ENCODE measurements at regions not wholly inside any gene's neighbourhood (a gene's known extent, or its start where the extent isn't known, plus 50 kb on each side); places are given as distances from the start of the nearest gene placed in this dataset.

- Histone ChIP-seq H3K4ac (ENCODE audit: low read depth, low read length) (no peak overlapping the region), H2AFZ (ENCODE audit: insufficient read depth, low read length, poor library complexity) (no peak overlapping the region)
These were observed 932.2 kb downstream of the NLGN4Y start for GRCh38 chrY:15456491-15456890.

GRCh38 chrY:15457682-15458081 is 933.4 kb downstream of the NLGN4Y start:
- Histone ChIP-seq H3K79me2 (ENCODE audit: control insufficient read depth, insufficient read depth, low read length, poor library complexity) (no peaks in the 10 kb centered on the region), H3K79me1 (ENCODE audit: low read length) (no peaks in the 10 kb centered on the region), H3K4me3 (ENCODE audit: low read depth, low read length) (no peak overlapping the region), H3K4ac (ENCODE audit: low read depth, low read length) (no peak overlapping the region), H2BK12ac (ENCODE audit: low read length) (no peak overlapping the region), H2AFZ (ENCODE audit: insufficient read depth, low read length, poor library complexity) (no peak overlapping the region), H3K36me3 (ENCODE audit: control insufficient read depth in 1 of 2, insufficient read depth in 2 of 2, low read length in 2 of 2) (no peaks in the 10 kb centered on the region), H3K23ac (ENCODE audit: low read length) (no peak overlapping the region), H3K4me2 (ENCODE audit: low read length) (no peak overlapping the region), H4K91ac (ENCODE audit: low read depth, low read length) (no peak overlapping the region), H3K14ac (ENCODE audit: low read length) (no peak overlapping the region), H3K27me3 (ENCODE audit: insufficient read depth, low read length) (no peaks in the 10 kb centered on the region), H3K27ac (ENCODE audit: low read depth, low read length) (no peak overlapping the region), H3K4me1 (ENCODE audit: control insufficient read depth in 1 of 2, insufficient read depth in 2 of 2, low read length in 2 of 2) (peaks cover 0 to 4% of the 10 kb centered on the region in 2 experiments), H2BK5ac (ENCODE audit: low read depth, low read length, poor library complexity) (no peak overlapping the region), H3K9me3 (ENCODE audit: insufficient read depth, low read depth, low read length) (peaks cover 8% of the 10 kb centered on the region), H4K12ac (ENCODE audit: low read depth, low read length) (no peak overlapping the region), H2BK120ac (ENCODE audit: insufficient read depth, low read length, poor library complexity) (no peak overlapping the region), H2AK5ac (ENCODE audit: low read length) (no peak overlapping the region), H4K8ac (ENCODE audit: low read depth, low read length) (no peak overlapping the region), H3K18ac (ENCODE audit: low read length) (no peak overlapping the region), H3K9ac (ENCODE audit: low read length) (no peak overlapping the region)
- no CpG with 5 or more reads among the region's 3 CpGs for WGBS (ENCODE audit: extremely low coverage, insufficient coverage, insufficient read length)
- no peak for DNase-seq

More at GRCh38 chrY:15456491-15456890, 932.2 kb downstream of the NLGN4Y start:
- no peaks in the 10 kb centered on the region for H3K36me3 ChIP-seq (ENCODE audit: control insufficient read depth in 1 of 2, insufficient read depth in 2 of 2, low read length in 2 of 2)
- no peak overlapping the region for H3K9ac ChIP-seq (ENCODE audit: low read length)
- H3K27me3 ChIP-seq (ENCODE audit: insufficient read depth, low read length) = no peaks in the 10 kb centered on the region
- no CpG with 5 or more reads among the region's 21 CpGs for WGBS (ENCODE audit: extremely low coverage, insufficient coverage, insufficient read length)
- no peaks in the 10 kb centered on the region for H3K79me2 ChIP-seq (ENCODE audit: control insufficient read depth, insufficient read depth, low read length, poor library complexity)
- H3K4me2 ChIP-seq (ENCODE audit: low read length) = no peak overlapping the region
- H2BK5ac ChIP-seq (ENCODE audit: low read depth, low read length, poor library complexity) = no peak overlapping the region
- H2BK12ac ChIP-seq (ENCODE audit: low read length) = no peak overlapping the region
- no peak overlapping the region for H3K23ac ChIP-seq (ENCODE audit: low read length)
- H3K9me3 ChIP-seq (ENCODE audit: insufficient read depth, low read depth, low read length) = peaks cover 8% of the 10 kb centered on the region
- H4K12ac ChIP-seq (ENCODE audit: low read depth, low read length) = no peak overlapping the region
- no peak overlapping the region for H3K27ac ChIP-seq (ENCODE audit: low read depth, low read length)
- no peak overlapping the region for H3K18ac ChIP-seq (ENCODE audit: low read length)
- no peak for DNase-seq
- H3K79me1 ChIP-seq (ENCODE audit: low read length) = no peaks in the 10 kb centered on the region
- H3K14ac ChIP-seq (ENCODE audit: low read length) = no peak overlapping the region
- H4K91ac ChIP-seq (ENCODE audit: low read depth, low read length) = no peak overlapping the region
- H3K4me1 ChIP-seq (ENCODE audit: control insufficient read depth in 1 of 2, insufficient read depth in 2 of 2, low read length in 2 of 2) = peaks cover 0 to 4% of the 10 kb centered on the region in 2 experiments
- H4K8ac ChIP-seq (ENCODE audit: low read depth, low read length) = no peak overlapping the region
- H3K4me3 ChIP-seq (ENCODE audit: low read depth, low read length) = no peak overlapping the region
- no peak overlapping the region for H2BK120ac ChIP-seq (ENCODE audit: insufficient read depth, low read length, poor library complexity)
- H2AK5ac ChIP-seq (ENCODE audit: low read length) = no peak overlapping the region

DNA sequence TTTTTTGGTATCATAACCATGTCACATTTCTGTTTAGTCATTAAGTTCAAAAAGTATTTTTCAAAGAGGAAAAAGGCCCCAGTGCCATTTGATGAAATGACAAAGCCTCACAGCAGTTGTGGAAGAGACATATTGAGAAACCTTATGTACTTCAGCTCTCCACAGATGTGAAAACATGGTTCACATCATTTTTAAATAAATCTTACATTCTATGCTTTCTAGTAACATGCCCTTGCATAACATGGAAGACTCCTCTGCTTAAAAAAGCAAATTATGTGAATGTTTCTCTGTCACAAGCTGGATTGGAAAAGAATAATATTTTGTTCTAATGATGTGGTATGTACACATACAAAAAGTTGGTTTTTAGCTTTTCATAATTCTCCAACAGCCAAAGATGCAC is 934.1 kb downstream of the NLGN4Y start:
- DNase-seq = no peak
- Histone ChIP-seq H3K36me3 (ENCODE audit: control insufficient read depth in 1 of 2, insufficient read depth in 2 of 2, low read length in 2 of 2) (no peaks in the 10 kb centered on the region), H3K9me3 (ENCODE audit: insufficient read depth, low read depth, low read length) (peaks cover 8% of the 10 kb centered on the region), H3K14ac (ENCODE audit: low read length) (no peak overlapping the region), H2BK5ac (ENCODE audit: low read depth, low read length, poor library complexity) (no peak overlapping the region), H2BK12ac (ENCODE audit: low read length) (no peak overlapping the region), H2AFZ (ENCODE audit: insufficient read depth, low read length, poor library complexity) (no peak overlapping the region), H3K27me3 (ENCODE audit: insufficient read depth, low read length) (no peaks in the 10 kb centered on the region), H4K91ac (ENCODE audit: low read depth, low read length) (no peak overlapping the region), H3K79me1 (ENCODE audit: low read length) (no peaks in the 10 kb centered on the region), H3K4me2 (ENCODE audit: low read length) (no peak overlapping the region), H3K4me3 (ENCODE audit: low read depth, low read length) (no peak overlapping the region), H4K8ac (ENCODE audit: low read depth, low read length) (no peak overlapping the region), H3K4ac (ENCODE audit: low read depth, low read length) (no peak overlapping the region), H2AK5ac (ENCODE audit: low read length) (no peak overlapping the region), H2BK120ac (ENCODE audit: insufficient read depth, low read length, poor library complexity) (no peak overlapping the region), H3K9ac (ENCODE audit: low read length) (no peak overlapping the region), H3K23ac (ENCODE audit: low read length) (no peak overlapping the region), H3K27ac (ENCODE audit: low read depth, low read length) (no peak overlapping the region), H3K18ac (ENCODE audit: low read length) (no peak overlapping the region), H4K12ac (ENCODE audit: low read depth, low read length) (no peak overlapping the region), H3K4me1 (ENCODE audit: control insufficient read depth in 1 of 2, insufficient read depth in 2 of 2, low read length in 2 of 2) (peaks cover 0 to 4% of the 10 kb centered on the region in 2 experiments), H3K79me2 (ENCODE audit: control insufficient read depth, insufficient read depth, low read length, poor library complexity) (no peaks in the 10 kb centered on the region)

DNA sequence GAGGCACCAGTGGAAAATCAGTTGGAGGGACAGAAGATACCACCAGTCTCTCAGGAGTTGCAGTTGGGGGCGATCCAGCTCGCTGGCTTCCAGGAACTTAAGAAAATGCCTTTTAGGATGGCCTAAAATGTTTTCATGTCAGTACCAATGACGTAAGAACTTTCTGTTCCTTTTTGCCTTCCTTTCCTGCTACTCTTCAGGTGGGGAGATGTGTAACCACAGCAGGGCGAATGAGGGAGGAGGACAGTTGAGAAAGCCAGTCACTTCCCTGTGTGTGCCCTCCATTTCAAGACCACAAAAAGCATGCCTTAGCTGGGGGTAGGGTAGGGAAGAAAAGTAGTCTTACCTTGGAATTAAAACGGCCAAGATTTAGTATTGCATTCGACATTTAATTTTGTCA is 941.6 kb downstream of the NLGN4Y start:
- H2BK12ac ChIP-seq (ENCODE audit: low read length) = no peak overlapping the region
- no CpG with 5 or more reads among the region's 6 CpGs for WGBS (ENCODE audit: extremely low coverage, insufficient coverage, insufficient read length)
- H3K27ac ChIP-seq (ENCODE audit: low read depth, low read length) = no peak overlapping the region
- DNase-seq = no peak
- no peak overlapping the region for H2BK120ac ChIP-seq (ENCODE audit: insufficient read depth, low read length, poor library complexity)
- H3K9ac ChIP-seq (ENCODE audit: low read length) = no peak overlapping the region
- H2AFZ ChIP-seq (ENCODE audit: insufficient read depth, low read length, poor library complexity) = no peak overlapping the region
- H2BK5ac ChIP-seq (ENCODE audit: low read depth, low read length, poor library complexity) = no peak overlapping the region
- no peak overlapping the region for H3K4me2 ChIP-seq (ENCODE audit: low read length)
- no peak overlapping the region for H2AK5ac ChIP-seq (ENCODE audit: low read length)
- no peak overlapping the region for H4K12ac ChIP-seq (ENCODE audit: low read depth, low read length)
- H3K23ac ChIP-seq (ENCODE audit: low read length) = no peak overlapping the region
- H4K8ac ChIP-seq (ENCODE audit: low read depth, low read length) = no peak overlapping the region
- H4K91ac ChIP-seq (ENCODE audit: low read depth, low read length) = no peak overlapping the region
- H3K9me3 ChIP-seq (ENCODE audit: insufficient read depth, low read depth, low read length) = no peaks in the 10 kb centered on the region
- no peaks in the 10 kb centered on the region for H3K36me3 ChIP-seq (ENCODE audit: control insufficient read depth in 1 of 2, insufficient read depth in 2 of 2, low read length in 2 of 2)
- no peaks in the 10 kb centered on the region for H3K4me1 ChIP-seq (ENCODE audit: control insufficient read depth in 1 of 2, insufficient read depth in 2 of 2, low read length in 2 of 2)
- no peaks in the 10 kb centered on the region for H3K79me2 ChIP-seq (ENCODE audit: control insufficient read depth, insufficient read depth, low read length, poor library complexity)
- H3K4ac ChIP-seq (ENCODE audit: low read depth, low read length) = no peak overlapping the region
- H3K18ac ChIP-seq (ENCODE audit: low read length) = no peak overlapping the region
- no peaks in the 10 kb centered on the region for H3K79me1 ChIP-seq (ENCODE audit: low read length)
- no peaks in the 10 kb centered on the region for H3K27me3 ChIP-seq (ENCODE audit: insufficient read depth, low read length)
- H3K14ac ChIP-seq (ENCODE audit: low read length) = no peak overlapping the region
- H3K4me3 ChIP-seq (ENCODE audit: low read depth, low read length) = no peak overlapping the region

Measured in trophoblast cell (in vitro differentiated cells and primary cell).